ENCODE measurements at regions not wholly inside any gene's neighbourhood (a gene's known extent, or its start where the extent isn't known, plus 50 kb on each side); places are given as distances from the start of the nearest gene placed in this dataset.

- TF ChIP-seq CTCF (IDR thresholded peaks at IDR 0.05 in 4 of 5, conservative IDR thresholded peaks at IDR 0.05 in 1 of 5) = no peak
- TF ChIP-seq POLR2A (IDR thresholded peaks at IDR 0.05) = no peak
Observed at GRCh38 chr11:134995741-134996140, 583.7 kb upstream of the B3GAT1 start.
